NB4 (cell line): ENCODE measurements at regions not wholly inside any gene's neighbourhood (a gene's known extent, or its start where the extent isn't known, plus 50 kb on each side); places are given as distances from the start of the nearest gene placed in this dataset.

ENCODE experiments used
- MYC ChIP-seq: IDR thresholded peaks from 2 replicates; pipeline ENCODE4 v1.6.1; 2011; ENCODE audit warnings: low read depth, low read length
- POLR2A ChIP-seq: IDR thresholded peaks from 2 replicates; pipeline ENCODE4 v1.6.1; 2011; ENCODE audit warnings: mild to moderate bottlenecking; ENCODE audit not compliant: insufficient read length; ENCODE audit errors: extremely low read depth
- TF ChIP-seq, protein P1 (sequence below): IDR thresholded peaks from one replicate; pipeline ENCODE4 v1.5.1; 2012; ENCODE audit warnings: low read depth, low read length
- TF ChIP-seq, protein P2 (sequence below): IDR thresholded peaks from 2 replicates; pipeline ENCODE4 v1.6.1; 2011; ENCODE audit warnings: low read depth, low read length

DNA sequence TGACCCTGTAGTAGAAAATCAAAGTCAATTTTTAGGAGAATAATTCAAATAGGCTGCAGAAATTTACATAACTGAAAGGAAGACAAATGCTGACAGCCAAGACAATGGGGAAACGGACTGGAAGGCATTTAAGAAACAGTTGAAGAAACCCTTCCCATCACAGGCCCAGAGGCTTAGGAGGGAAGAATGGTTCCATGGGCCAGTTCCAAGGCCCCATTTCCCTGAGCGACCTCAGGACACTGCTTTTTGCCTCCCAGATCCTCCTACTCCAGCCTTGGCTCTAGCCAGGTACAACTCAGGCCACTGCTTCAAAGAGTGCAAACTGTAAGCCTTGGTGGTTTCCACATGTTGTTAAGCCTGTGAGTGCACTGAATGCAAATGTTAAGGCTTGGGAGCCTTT, 184.1 kb upstream of the SGCD start:
- TF ChIP-seq, protein P1, sequence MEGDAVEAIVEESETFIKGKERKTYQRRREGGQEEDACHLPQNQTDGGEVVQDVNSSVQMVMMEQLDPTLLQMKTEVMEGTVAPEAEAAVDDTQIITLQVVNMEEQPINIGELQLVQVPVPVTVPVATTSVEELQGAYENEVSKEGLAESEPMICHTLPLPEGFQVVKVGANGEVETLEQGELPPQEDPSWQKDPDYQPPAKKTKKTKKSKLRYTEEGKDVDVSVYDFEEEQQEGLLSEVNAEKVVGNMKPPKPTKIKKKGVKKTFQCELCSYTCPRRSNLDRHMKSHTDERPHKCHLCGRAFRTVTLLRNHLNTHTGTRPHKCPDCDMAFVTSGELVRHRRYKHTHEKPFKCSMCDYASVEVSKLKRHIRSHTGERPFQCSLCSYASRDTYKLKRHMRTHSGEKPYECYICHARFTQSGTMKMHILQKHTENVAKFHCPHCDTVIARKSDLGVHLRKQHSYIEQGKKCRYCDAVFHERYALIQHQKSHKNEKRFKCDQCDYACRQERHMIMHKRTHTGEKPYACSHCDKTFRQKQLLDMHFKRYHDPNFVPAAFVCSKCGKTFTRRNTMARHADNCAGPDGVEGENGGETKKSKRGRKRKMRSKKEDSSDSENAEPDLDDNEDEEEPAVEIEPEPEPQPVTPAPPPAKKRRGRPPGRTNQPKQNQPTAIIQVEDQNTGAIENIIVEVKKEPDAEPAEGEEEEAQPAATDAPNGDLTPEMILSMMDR = no peak
- no peak for TF ChIP-seq POLR2A
- TF ChIP-seq, protein P2, sequence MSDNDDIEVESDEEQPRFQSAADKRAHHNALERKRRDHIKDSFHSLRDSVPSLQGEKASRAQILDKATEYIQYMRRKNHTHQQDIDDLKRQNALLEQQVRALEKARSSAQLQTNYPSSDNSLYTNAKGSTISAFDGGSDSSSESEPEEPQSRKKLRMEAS = no peak
- no peak for TF ChIP-seq MYC
